ENCODE measurements at regions not wholly inside any gene's neighbourhood (a gene's known extent, or its start where the extent isn't known, plus 50 kb on each side); places are given as distances from the start of the nearest gene placed in this dataset.

GRCh38 chr14:98103705-98104104 lies 1168.3 kb downstream of the BCL11B start:
- peak in 1 of 2 donors; percentile 0 for DNase-seq (ENCODE audit: low read depth in 2 of 2)

DNA sequence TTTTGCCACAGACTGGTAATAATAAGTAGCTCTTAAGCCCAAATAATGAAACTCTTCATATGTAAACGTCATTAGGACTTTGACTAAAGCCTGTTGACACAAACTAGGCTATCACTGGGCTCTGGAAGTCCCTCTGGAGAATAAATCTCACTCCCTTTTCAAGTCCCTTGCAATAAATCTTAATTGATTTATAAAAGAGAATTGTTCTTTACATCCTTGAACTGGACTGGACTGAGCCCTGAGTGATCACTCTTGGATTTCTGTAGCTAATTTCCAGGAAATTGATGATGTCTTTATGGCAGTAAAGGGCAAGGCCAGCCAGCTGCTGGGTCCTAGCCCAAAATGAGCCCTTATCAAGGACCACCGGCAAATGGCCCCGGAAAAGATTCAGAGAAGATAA lies 1162.7 kb downstream of the BCL11B start:
- DNase-seq (ENCODE audit: low read depth in 2 of 2): no peak

DNA sequence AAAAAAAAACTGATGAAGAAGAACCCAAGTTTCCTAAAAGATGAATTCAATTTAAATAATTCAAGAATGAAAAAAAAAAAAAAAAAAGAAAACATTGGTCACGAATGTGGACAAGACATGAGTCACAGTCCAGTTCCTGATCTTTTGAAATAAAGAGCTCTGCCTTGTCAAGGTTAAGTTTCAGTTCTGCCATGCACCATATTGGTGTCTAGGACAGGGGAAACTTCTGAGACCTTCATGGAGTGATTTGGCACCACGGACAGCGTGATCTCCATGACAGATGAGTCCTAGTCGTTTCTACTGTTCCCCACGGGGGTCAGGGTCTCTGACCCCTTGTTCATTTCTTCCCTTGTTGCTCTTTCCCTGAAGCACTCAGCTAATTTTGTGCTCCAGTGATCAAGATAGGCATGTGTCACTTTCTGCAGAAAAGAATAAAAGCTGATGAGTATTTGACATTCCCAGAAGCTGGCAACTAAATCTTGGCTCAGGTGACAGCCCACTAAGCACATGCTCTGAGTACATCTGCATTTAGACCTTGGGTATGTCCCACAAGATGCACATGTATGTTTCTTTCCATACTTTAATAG lies 1159.7 kb downstream of the BCL11B start:
- no peak for DNase-seq (ENCODE audit: low read depth in 2 of 2)

DNA sequence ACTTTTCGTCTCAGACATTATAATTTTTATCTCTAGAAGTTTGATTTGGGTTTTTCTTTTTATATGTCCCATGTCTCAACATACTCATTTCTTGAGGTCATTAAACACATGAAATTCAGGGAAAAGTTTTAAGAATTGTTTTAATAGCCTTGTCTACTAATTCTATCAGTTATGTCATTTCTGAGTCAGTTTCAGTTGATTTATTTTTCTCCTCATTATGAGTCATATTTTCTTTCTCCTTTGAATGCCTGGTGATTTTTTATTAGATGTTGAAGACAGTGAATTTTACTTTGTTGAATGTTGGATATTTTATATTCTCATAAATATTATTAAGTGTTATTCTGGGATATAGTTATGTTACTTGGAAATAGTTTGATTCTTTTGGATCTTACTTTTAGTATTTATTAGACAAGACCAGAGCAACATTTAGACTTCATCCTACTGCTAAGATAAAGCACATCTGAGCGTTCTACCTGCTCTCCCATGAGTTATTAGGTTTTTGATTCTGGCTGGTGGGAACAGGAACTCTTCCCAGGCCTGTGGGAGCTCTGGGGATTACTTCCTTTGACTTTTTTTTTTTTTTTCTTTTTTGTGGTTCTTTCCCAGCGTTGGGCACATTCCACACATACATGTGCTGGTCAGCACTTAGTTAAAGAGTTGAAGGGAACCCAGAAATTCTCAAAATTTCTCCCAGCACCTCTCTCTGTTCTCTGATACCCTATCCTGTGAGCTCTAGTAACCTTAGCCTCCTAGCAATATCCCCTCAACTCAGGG lies 1157.7 kb downstream of the BCL11B start:
- no peak for DNase-seq (ENCODE audit: low read depth in 2 of 2)

DNA sequence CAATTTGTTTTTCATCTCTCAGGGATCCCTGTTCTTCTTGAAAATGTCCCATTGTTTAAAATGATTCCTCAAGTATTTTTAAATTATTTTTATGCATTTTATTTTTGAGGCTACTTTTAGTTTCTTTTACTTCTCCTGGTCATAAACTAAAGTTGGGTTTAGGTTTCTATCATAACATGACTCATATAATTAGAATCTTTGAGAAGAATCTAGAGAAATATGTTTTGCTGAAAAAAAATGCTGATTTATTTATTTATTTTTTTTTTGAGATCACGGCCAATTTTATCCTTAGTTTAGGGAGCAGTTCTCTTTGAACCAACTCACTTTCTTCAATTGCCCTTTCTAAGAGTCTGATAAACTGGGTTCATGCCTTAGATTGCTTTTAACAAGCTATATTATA lies 1157.1 kb downstream of the BCL11B start:
- DNase-seq (ENCODE audit: low read depth in 2 of 2): no peak

- no peak for DNase-seq (ENCODE audit: low read depth in 2 of 2)
Observed at GRCh38 chr14:98118749-98119148, 1153.2 kb downstream of the BCL11B start.

DNA sequence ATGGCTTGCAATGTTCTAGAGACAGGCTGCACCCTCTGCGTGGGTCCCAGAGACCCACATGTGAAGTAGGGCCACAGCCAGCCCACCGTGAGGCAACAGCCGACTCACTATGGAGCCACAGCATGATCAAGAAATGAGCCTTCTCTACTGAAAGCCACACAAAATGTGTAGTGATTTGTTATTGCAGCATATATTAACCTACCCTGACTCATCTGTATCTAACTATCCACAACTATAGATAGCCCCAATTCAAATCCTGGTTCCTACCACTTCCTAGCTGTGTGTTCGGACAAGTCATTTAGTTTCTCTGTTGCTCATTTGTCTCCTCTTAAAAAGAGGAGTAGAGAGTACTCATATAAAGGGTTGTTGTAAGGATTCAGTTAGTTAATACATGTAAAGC lies 1152.3 kb downstream of the BCL11B start:
- DNase-seq (ENCODE audit: low read depth in 2 of 2): no peak

DNA sequence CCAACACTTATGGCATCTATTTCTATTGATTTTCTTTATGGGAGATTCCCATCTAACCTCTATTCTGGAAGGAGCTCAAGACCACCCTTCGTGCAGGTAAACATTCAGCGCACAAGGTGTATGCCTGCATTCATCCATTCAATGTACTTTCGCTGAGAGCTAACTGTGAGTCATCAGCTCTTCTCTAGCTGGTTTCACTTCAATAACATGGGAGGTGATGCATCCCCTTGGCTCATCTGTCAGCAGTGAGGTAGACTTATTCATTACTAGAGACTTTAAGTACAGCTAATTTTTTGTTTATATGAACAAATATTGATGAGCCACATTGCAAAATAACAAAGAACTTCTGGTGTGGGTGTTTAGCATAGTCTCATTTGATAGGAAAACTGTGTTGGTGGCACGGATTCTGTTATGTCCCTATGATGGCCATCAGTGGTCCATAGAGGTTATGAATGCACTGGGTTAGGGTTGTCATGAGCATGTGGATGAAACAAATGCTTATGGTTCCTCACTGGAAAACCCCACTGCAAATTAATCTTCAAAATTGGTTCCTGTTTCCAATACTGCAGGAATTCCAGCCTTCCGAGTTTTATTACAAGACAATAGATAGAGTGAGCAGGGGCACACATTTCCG lies 1151.0 kb downstream of the BCL11B start:
- no peak for DNase-seq (ENCODE audit: low read depth in 2 of 2)

DNA sequence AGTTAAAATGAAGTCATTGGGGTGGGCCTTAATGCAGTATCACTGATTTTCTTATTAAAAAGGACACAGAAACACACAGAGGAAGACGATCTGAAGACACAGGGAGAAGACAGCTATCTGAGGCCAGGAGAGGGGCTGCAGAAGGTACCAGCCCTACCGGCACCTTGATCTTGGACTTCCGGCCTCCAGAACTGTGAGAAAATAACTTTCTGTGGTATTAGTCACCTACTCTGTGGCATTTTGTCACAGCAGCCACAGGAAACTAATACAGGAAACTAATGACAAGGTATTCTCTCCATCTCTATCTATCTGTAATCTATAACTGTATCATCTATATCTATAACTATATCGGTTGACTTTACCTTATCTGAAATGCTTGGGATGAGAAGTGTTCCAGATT lies 1149.5 kb downstream of the BCL11B start:
- no peak for DNase-seq (ENCODE audit: low read depth in 2 of 2)

- DNase-seq (ENCODE audit: low read depth in 2 of 2): no peak
Observed at GRCh38 chr14:98130691-98131090, 1141.3 kb downstream of the BCL11B start.

- no peak for DNase-seq (ENCODE audit: low read depth in 2 of 2)
Observed at GRCh38 chr14:98131406-98131805, 1140.6 kb downstream of the BCL11B start.

DNA sequence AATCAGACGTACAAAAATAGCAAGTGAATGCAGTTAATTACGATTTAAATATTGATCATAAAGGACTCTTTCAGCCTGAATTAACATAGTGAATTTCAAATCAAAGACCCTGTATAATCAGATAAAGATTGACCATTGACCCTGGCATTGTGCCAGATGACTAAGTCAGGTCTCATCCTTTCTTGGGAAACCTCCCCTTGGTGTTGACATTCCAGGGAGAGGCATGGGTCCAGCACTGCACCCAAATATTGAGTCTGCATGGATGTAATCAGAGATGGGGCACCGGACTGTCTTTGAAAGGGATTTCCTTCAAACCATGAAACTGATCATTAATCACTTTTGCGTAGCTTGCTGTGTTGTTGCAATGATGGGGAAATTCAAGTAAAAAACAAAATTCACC lies 1138.2 kb downstream of the BCL11B start:
- DNase-seq (ENCODE audit: low read depth in 2 of 2): no peak

- DNase-seq (ENCODE audit: low read depth in 2 of 2): no peak
Observed at GRCh38 chr14:98136012-98136789, 1135.8 kb downstream of the BCL11B start.

GRCh38 chr14:98137131-98138025 lies 1134.6 kb downstream of the BCL11B start:
- DNase-seq (ENCODE audit: low read depth in 2 of 2): no peak

- peak; percentile 31 to 35 for DNase-seq (ENCODE audit: low read depth in 2 of 2)
Observed at GRCh38 chr14:98138666-98139065, 1133.3 kb downstream of the BCL11B start.

- no peak for DNase-seq (ENCODE audit: low read depth in 2 of 2)
Observed at GRCh38 chr14:98140862-98141530, 1131.0 kb downstream of the BCL11B start.

GRCh38 chr14:98143566-98143965 lies 1128.4 kb downstream of the BCL11B start:
- no peak for DNase-seq (ENCODE audit: low read depth in 2 of 2)

DNA sequence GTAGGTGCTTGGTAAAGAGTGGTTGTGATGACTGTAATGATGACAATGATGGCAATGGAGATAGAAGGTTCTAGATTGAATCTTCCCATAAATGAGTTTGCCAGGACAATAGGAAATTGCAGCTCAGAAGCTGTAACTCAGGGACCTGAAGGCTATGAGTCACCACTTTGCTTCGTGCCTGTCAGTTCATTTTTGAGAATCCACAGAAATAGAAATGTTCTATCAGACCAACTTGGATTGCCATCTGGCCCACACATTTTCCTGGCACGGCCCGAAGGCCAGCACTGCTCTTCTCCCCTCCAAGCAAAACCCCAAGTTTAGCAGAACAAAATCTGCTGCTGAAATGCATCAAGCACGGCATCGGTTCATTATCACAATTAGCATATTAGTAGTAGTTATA lies 1127.0 kb downstream of the BCL11B start:
- no peak for DNase-seq (ENCODE audit: low read depth in 2 of 2)

GRCh38 chr14:98146416-98146815 lies 1125.6 kb downstream of the BCL11B start:
- DNase-seq (ENCODE audit: low read depth in 2 of 2): no peak

DNA sequence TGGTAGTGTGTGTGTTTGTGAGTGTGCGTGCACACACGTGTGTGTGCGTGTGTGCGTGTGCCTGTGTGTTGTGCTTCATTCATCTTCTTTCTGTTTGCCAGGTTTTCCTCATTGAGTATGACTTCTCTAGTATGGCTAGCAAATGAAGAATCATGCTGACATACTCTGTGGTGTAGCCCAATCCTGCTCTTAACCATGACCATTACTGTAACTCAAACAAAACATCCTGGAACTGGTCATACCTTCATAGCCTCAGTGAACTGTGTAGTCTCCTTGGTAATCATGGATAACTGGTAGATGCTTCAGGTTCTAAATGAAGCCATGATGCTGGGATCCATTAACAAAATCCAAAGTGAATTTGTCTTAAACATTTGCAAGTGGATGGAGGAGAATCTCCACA lies 1117.7 kb downstream of the BCL11B start:
- DNase-seq (ENCODE audit: low read depth in 2 of 2): no peak

GRCh38 chr14:98156411-98156810 lies 1115.6 kb downstream of the BCL11B start:
- DNase-seq (ENCODE audit: low read depth in 2 of 2): no peak

Measured in stimulated activated CD8-positive, alpha-beta memory T cell treated with anti-CD3 and anti-CD28 coated beads, Interleukin-2, amount 100 ng/mL, for 1 hour (primary cell).